ENCODE measurements at regions not wholly inside any gene's neighbourhood (a gene's known extent, or its start where the extent isn't known, plus 50 kb on each side); places are given as distances from the start of the nearest gene placed in this dataset.

DNA sequence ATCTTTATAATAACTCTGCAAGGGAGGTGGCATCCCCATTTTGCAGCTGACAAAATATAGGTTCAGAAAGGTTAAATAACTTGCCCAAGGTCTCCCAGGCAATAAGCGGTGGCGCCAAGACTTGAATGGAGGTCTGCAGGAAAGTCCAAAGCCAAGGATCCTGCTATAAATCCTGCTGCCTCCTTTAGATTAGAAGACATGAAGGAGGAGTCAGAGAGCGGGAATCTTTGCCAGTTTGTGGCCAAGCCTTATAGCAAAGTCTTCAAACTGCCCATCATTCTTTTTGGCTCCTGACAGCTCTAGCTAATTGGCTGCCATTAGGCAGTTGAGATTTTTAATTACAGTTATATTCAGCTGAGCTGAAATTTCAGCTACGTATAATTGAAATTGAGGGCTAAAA is 114.3 kb downstream of the C1D start:
- Histone ChIP-seq H3K27me3 (no peaks in the 10 kb centered on the region), H3K27ac (no peak overlapping the region), H3K36me3 (no peaks in the 10 kb centered on the region), H3K4me3 (no peak overlapping the region), H3K4me1 (no peaks in the 10 kb centered on the region), H3K9me3 (no peaks in the 10 kb centered on the region)
- in situ Hi-C loops (cut with MboI; ENCODE audit: low sequenced_read_pairs in 4 of 4) (no loop called here), intact Hi-C loops (cut with DNase I; ENCODE audit: low total_unique reads) (no loop called here)
- TF ChIP-seq, protein P1, sequence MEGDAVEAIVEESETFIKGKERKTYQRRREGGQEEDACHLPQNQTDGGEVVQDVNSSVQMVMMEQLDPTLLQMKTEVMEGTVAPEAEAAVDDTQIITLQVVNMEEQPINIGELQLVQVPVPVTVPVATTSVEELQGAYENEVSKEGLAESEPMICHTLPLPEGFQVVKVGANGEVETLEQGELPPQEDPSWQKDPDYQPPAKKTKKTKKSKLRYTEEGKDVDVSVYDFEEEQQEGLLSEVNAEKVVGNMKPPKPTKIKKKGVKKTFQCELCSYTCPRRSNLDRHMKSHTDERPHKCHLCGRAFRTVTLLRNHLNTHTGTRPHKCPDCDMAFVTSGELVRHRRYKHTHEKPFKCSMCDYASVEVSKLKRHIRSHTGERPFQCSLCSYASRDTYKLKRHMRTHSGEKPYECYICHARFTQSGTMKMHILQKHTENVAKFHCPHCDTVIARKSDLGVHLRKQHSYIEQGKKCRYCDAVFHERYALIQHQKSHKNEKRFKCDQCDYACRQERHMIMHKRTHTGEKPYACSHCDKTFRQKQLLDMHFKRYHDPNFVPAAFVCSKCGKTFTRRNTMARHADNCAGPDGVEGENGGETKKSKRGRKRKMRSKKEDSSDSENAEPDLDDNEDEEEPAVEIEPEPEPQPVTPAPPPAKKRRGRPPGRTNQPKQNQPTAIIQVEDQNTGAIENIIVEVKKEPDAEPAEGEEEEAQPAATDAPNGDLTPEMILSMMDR (IDR thresholded peaks at IDR 0.05 in 4 of 5, conservative IDR thresholded peaks at IDR 0.05 in 1 of 5): no peak
- TF ChIP-seq POLR2A (IDR thresholded peaks at IDR 0.05): no peak
- ATAC-seq (no peak), DNase-seq (no peak)

DNA sequence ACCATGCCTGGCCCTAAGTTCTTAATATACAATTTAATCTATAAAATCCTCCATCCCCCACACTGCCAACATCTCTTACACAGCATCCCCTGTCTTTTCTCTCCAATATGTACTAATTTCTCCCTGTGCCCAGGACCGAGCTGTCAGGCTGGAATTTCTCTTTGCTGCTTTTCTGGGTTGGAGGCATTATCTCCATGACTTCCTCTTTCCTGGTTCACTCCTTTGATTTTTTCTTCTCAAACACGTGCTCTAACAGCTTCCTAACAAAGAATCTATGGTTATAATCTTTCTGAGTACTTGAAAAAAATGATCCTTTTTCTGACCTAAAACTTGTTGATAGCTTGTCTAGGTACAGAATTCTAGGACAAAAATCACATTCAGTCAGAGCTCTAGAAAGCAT is 112.8 kb downstream of the C1D start:
- Histone ChIP-seq H3K4me3 (no peak overlapping the region), H3K9me3 (no peaks in the 10 kb centered on the region), H3K36me3 (no peaks in the 10 kb centered on the region), H3K27me3 (no peaks in the 10 kb centered on the region), H3K27ac (no peak overlapping the region), H3K4me1 (no peaks in the 10 kb centered on the region)
- ATAC-seq (no peak), DNase-seq (no peak)
- intact Hi-C loops (cut with DNase I; ENCODE audit: low total_unique reads) (no loop called here), in situ Hi-C loops (cut with MboI; ENCODE audit: low sequenced_read_pairs in 4 of 4) (no loop called here)
- no peak for TF ChIP-seq POLR2A (IDR thresholded peaks at IDR 0.05)
- TF ChIP-seq, protein P1 (IDR thresholded peaks at IDR 0.05 in 4 of 5, conservative IDR thresholded peaks at IDR 0.05 in 1 of 5): no peak

- DNase-seq: no peak
- Histone ChIP-seq H3K4me3 (no peak overlapping the region), H3K27me3 (no peaks in the 10 kb centered on the region), H3K9me3 (no peaks in the 10 kb centered on the region), H3K27ac (no peak overlapping the region), H3K4me1 (no peaks in the 10 kb centered on the region), H3K36me3 (no peaks in the 10 kb centered on the region)
- in situ Hi-C loops (cut with MboI; ENCODE audit: low sequenced_read_pairs in 4 of 4): no loop called here
- intact Hi-C loops (cut with DNase I; ENCODE audit: low total_unique reads): no loop called here
- ATAC-seq: no peak
- TF ChIP-seq POLR2A (IDR thresholded peaks at IDR 0.05): no peak
- TF ChIP-seq, protein P1 (IDR thresholded peaks at IDR 0.05 in 4 of 5, conservative IDR thresholded peaks at IDR 0.05 in 1 of 5): no peak
These were observed 111.9 kb downstream of the C1D start for GRCh38 chr2:67950919-67951318.

- ATAC-seq: no peak
- DNase-seq: no peak
- Histone ChIP-seq H3K4me3 (no peak overlapping the region), H3K36me3 (no peaks in the 10 kb centered on the region), H3K9me3 (no peaks in the 10 kb centered on the region), H3K4me1 (no peaks in the 10 kb centered on the region), H3K27me3 (no peaks in the 10 kb centered on the region), H3K27ac (no peak overlapping the region)
- in situ Hi-C loops (cut with MboI; ENCODE audit: low sequenced_read_pairs in 4 of 4) (no loop called here), intact Hi-C loops (cut with DNase I; ENCODE audit: low total_unique reads) (no loop called here)
- TF ChIP-seq, protein P1 (IDR thresholded peaks at IDR 0.05 in 4 of 5, conservative IDR thresholded peaks at IDR 0.05 in 1 of 5): no peak
- TF ChIP-seq POLR2A (IDR thresholded peaks at IDR 0.05): no peak
These were observed 110.7 kb downstream of the C1D start for GRCh38 chr2:67952066-67952465.

GRCh38 chr2:67954093-67954748 is 108.6 kb downstream of the C1D start:
- DNase-seq: no peak
- H3K9me3 ChIP-seq: no peaks in the 10 kb centered on the region
- no peak overlapping the region for H3K27ac ChIP-seq
- no peak overlapping the region for H3K4me3 ChIP-seq
- no peak for ATAC-seq
- no peak for TF ChIP-seq POLR2A (IDR thresholded peaks at IDR 0.05)
- TF ChIP-seq, protein P1 (IDR thresholded peaks at IDR 0.05 in 4 of 5, conservative IDR thresholded peaks at IDR 0.05 in 1 of 5): no peak
- in situ Hi-C loops (cut with MboI; ENCODE audit: low sequenced_read_pairs in 4 of 4): no loop called here
- no peaks in the 10 kb centered on the region for H3K27me3 ChIP-seq
- intact Hi-C loops (cut with DNase I; ENCODE audit: low total_unique reads): no loop called here
- H3K4me1 ChIP-seq: no peaks in the 10 kb centered on the region
- H3K36me3 ChIP-seq: no peaks in the 10 kb centered on the region

Data from gastrocnemius medialis (tissue), 4 donors.